Breast epithelium (tissue), 3 donors: ENCODE measurements at regions not wholly inside any gene's neighbourhood (a gene's known extent, or its start where the extent isn't known, plus 50 kb on each side); places are given as distances from the start of the nearest gene placed in this dataset.

Source experiments
- POLR2AphosphoS5 ChIP-seq, 3 donors: sonication (generic); formaldehyde crosslinking; IDR thresholded peaks; one replicate each; pipeline ENCODE4 v1.6.1; 2017; ENCODE audit warnings: antibody characterized with exemption in 3 of 3
- TF ChIP-seq, protein P1 (sequence below), 3 donors: fragments of 450-650 bp; IDR thresholded peaks; one replicate each; pipeline ENCODE4 v1.5.1; 2016 to 2017; ENCODE audit warnings: antibody characterized with exemption in 3 of 3, mild to moderate bottlenecking in 3 of 3, moderate library complexity in 3 of 3

DNA sequence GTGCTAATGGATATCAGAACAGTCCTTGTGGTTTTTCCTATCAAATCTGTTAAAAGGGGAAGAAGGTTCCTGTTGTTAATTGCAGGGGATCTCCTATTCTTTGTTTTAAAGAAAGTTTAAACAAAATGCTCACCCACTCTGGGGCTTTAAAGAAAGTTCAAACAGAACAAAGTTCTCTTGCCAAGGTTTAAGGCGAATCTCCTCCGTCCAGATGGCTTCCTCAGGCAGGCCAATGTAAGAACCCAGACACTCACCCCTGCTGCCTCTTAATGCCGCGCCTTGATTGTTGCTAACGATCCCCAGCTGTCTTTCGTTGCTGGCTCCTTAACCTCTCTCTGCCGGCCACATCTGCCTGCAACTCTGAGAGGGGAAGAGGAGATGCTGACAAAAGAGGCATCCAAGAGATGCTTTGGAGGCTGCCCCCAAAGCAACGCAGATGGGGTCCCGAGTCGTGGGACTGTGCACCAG lies 235.0 kb upstream of the PRDM1 start:
- TF ChIP-seq, protein P1, sequence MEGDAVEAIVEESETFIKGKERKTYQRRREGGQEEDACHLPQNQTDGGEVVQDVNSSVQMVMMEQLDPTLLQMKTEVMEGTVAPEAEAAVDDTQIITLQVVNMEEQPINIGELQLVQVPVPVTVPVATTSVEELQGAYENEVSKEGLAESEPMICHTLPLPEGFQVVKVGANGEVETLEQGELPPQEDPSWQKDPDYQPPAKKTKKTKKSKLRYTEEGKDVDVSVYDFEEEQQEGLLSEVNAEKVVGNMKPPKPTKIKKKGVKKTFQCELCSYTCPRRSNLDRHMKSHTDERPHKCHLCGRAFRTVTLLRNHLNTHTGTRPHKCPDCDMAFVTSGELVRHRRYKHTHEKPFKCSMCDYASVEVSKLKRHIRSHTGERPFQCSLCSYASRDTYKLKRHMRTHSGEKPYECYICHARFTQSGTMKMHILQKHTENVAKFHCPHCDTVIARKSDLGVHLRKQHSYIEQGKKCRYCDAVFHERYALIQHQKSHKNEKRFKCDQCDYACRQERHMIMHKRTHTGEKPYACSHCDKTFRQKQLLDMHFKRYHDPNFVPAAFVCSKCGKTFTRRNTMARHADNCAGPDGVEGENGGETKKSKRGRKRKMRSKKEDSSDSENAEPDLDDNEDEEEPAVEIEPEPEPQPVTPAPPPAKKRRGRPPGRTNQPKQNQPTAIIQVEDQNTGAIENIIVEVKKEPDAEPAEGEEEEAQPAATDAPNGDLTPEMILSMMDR (IDR thresholded peaks at IDR 0.05): no peak
- no peak for TF ChIP-seq POLR2AphosphoS5 (IDR thresholded peaks at IDR 0.05)
